IPS DF 6.9 (cell line): ENCODE measurements at regions not wholly inside any gene's neighbourhood (a gene's known extent, or its start where the extent isn't known, plus 50 kb on each side); places are given as distances from the start of the nearest gene placed in this dataset.
A peak's percentile ranks its signal among the peaks of the same experiment; 100 is the strongest.
"Not testable (repeated sequence)": the region's sequence is repeated elsewhere in the genome, so short reads cannot be mapped to it uniquely, and the experiment has no call there.

Source experiments
- DNase-seq: peaks from one replicate; pipeline ENCODE4 v3.0.0-alpha.2; 2013; ENCODE audit warnings: low read depth, low spot score
- H3K27ac ChIP-seq: one replicate; pipeline ENCODE4 v1.5.1; 2013; ENCODE audit warnings: low read length, control low read depth
- H3K27me3 ChIP-seq: 2 replicates; pipeline ENCODE4 v1.6.1; 2013; ENCODE audit warnings: mild to moderate bottlenecking, low read length; ENCODE audit not compliant: control insufficient read depth, insufficient read depth
- H3K36me3 ChIP-seq: 2 replicates; pipeline ENCODE4 v1.6.1; 2013; ENCODE audit warnings: low read length; ENCODE audit not compliant: control insufficient read depth, insufficient read depth
- H3K4me1 ChIP-seq: 2 replicates; pipeline ENCODE4 v1.6.1; 2013; ENCODE audit warnings: low read length; ENCODE audit not compliant: control insufficient read depth, insufficient read depth
- H3K4me3 ChIP-seq: 2 replicates; pipeline ENCODE4 v1.5.1; 2013; ENCODE audit warnings: mild to moderate bottlenecking, low read length
- H3K9me3 ChIP-seq: 2 replicates; pipeline ENCODE4 v1.6.1; 2013; ENCODE audit warnings: low read length, inconsistent platforms; ENCODE audit not compliant: control insufficient read depth, insufficient read depth
- WGBS: extraction: QIAGEN DNeasy Blood & Tissue Kit; methylation state at CpG from one replicate; pipeline ENCODE4 v1.1.7; 2013; ENCODE audit warnings: mixed read lengths, missing lambda C conversion rate; ENCODE audit not compliant: insufficient read length, insufficient coverage; 5-methylcytosine and 5-hydroxymethylcytosine counted together

- Histone ChIP-seq H3K27me3 (no peaks in the 10 kb centered on the region), H3K36me3 (no peaks in the 10 kb centered on the region), H3K4me1 (no peaks in the 10 kb centered on the region), H3K4me3 (no peak overlapping the region), H3K27ac (no peak overlapping the region), H3K9me3 (no peaks in the 10 kb centered on the region)
- no CpG with 5 or more reads among the region's 14 CpGs for WGBS
- DNase-seq = no peak
Observed at GRCh38 chr2:204143216-204144014, 206.9 kb downstream of the ICOS start.

GRCh38 chr2:204144492-204144891 is 207.9 kb downstream of the ICOS start:
- Histone ChIP-seq H3K4me1 (no peaks in the 10 kb centered on the region), H3K36me3 (no peaks in the 10 kb centered on the region), H3K27me3 (no peaks in the 10 kb centered on the region), H3K4me3 (no peak overlapping the region), H3K27ac (no peak overlapping the region), H3K9me3 (no peaks in the 10 kb centered on the region)
- WGBS = no CpG with 5 or more reads among the region's 3 CpGs
- DNase-seq = no peak

DNA sequence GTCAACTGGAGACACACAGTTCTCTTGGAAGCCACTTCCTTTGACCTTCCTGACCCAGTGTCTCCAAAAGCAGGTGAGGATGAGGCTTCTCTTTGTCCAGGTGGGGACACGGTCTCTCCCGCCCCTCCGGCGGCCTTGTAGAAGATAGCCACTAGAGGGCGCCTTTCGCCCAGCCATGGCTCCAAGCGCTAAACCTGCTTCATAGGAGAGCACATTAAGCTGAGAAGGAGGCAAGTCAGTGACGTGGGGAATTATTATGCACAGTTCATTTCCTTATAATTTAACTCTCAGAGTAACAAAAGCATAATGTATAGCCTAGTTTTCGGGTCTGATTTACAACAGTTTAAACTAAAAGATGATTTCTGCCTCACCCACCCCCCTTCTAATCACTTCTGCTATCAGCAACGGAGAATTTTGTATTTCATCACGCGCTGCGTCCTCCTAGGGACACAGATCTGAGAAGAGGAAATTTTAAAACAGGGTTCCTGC is 208.7 kb downstream of the ICOS start:
- no peak overlapping the region for H3K27ac ChIP-seq
- H3K4me1 ChIP-seq = no peaks in the 10 kb centered on the region
- no peaks in the 10 kb centered on the region for H3K9me3 ChIP-seq
- no CpG with 5 or more reads among the region's 13 CpGs for WGBS
- peak; percentile 66 for DNase-seq
- H3K27me3 ChIP-seq = no peaks in the 10 kb centered on the region
- no peak overlapping the region for H3K4me3 ChIP-seq
- H3K36me3 ChIP-seq = no peaks in the 10 kb centered on the region

DNA sequence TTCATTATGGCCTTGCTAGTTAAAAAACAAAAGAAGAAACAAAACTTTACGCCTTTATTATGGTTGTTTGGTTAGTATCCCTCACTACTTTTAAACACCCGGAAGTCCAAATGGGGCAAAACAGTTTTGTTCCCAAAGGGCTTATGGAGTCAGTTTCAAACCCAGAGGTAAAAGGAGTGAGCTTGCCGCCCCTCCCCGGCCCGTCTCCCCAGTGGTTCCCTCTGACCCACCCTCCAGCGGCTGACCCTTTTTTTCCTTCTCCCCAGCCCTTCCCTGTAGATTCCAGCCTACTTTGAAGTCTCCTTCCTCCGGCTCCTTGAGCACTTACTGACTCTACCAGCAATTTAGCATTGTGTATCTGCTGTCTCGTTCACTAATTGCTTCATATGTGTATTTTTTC is 209.2 kb downstream of the ICOS start:
- Histone ChIP-seq H3K4me3 (no peak overlapping the region), H3K9me3 (no peaks in the 10 kb centered on the region), H3K36me3 (no peaks in the 10 kb centered on the region), H3K27me3 (no peaks in the 10 kb centered on the region), H3K4me1 (no peaks in the 10 kb centered on the region), H3K27ac (no peak overlapping the region)
- WGBS = no CpG with 5 or more reads among the region's 8 CpGs
- no peak for DNase-seq

GRCh38 chr2:204147040-204147439 is 210.5 kb downstream of the ICOS start:
- DNase-seq, H3K36me3 ChIP-seq, H3K4me3 ChIP-seq, H3K27ac ChIP-seq, H3K4me1 ChIP-seq, H3K9me3 ChIP-seq, H3K27me3 ChIP-seq: not testable (repeated sequence)
- no CpG with 5 or more reads among the region's 2 CpGs for WGBS

GRCh38 chr2:204150721-204151120 is 214.2 kb downstream of the ICOS start:
- Histone ChIP-seq H3K27me3 (no peaks in the 10 kb centered on the region), H3K4me1 (no peaks in the 10 kb centered on the region), H3K27ac (no peak overlapping the region), H3K9me3 (no peaks in the 10 kb centered on the region), H3K36me3 (no peaks in the 10 kb centered on the region), H3K4me3 (no peak overlapping the region)
- WGBS = no CpG with 5 or more reads among the region's 7 CpGs
- DNase-seq = no peak

GRCh38 chr2:204152616-204153015 is 216.1 kb downstream of the ICOS start:
- H3K27ac ChIP-seq = no peak overlapping the region
- H3K27me3 ChIP-seq = no peaks in the 10 kb centered on the region
- no peak for DNase-seq
- no peak overlapping the region for H3K4me3 ChIP-seq
- H3K9me3 ChIP-seq = no peaks in the 10 kb centered on the region
- no peaks in the 10 kb centered on the region for H3K4me1 ChIP-seq
- WGBS = no CpG with 5 or more reads among the region's 3 CpGs
- H3K36me3 ChIP-seq = no peaks in the 10 kb centered on the region

GRCh38 chr2:204154863-204155262 is 218.3 kb downstream of the ICOS start:
- no peak overlapping the region for H3K4me3 ChIP-seq
- no peaks in the 10 kb centered on the region for H3K9me3 ChIP-seq
- H3K27me3 ChIP-seq = no peaks in the 10 kb centered on the region
- H3K36me3 ChIP-seq = no peaks in the 10 kb centered on the region
- WGBS = no CpG with 5 or more reads among the region's 3 CpGs
- no peak for DNase-seq
- H3K27ac ChIP-seq = no peak overlapping the region
- no peaks in the 10 kb centered on the region for H3K4me1 ChIP-seq

DNA sequence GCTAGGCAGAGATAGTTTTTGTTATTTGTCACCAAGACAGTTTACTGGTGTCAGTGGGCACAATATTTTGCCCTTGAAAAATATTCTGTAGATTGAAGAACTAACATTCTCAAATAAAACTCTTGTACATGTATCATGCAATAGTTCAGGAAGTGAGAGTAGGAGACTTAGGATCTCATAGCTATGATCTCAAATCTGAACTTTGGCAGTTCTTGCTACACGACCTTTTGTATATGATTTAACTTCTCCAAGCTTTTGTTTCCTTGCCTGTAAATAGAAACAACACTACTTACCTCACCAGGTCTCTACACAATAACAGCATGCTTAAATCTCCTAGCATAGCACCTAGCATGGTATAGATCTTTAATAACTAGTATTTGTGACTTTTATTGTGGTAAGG is 219.9 kb downstream of the ICOS start:
- H3K4me1 ChIP-seq = no peaks in the 10 kb centered on the region
- WGBS = no CpG with 5 or more reads among the region's 1 CpG
- DNase-seq = no peak

GRCh38 chr2:204157684-204158083 is 221.1 kb downstream of the ICOS start:
- H3K4me1 ChIP-seq = no peaks in the 10 kb centered on the region
- no peaks in the 10 kb centered on the region for H3K27me3 ChIP-seq
- H3K4me3 ChIP-seq = no peak overlapping the region
- DNase-seq = no peak
- no peaks in the 10 kb centered on the region for H3K9me3 ChIP-seq
- H3K36me3 ChIP-seq = no peaks in the 10 kb centered on the region
- H3K27ac ChIP-seq = no peak overlapping the region

More for the DNA sequence above, 219.9 kb downstream of the ICOS start:
- Histone ChIP-seq H3K27ac (no peak overlapping the region), H3K27me3 (no peaks in the 10 kb centered on the region), H3K4me3 (no peak overlapping the region), H3K36me3 (no peaks in the 10 kb centered on the region), H3K9me3 (no peaks in the 10 kb centered on the region)

GRCh38 chr2:204159526-204159925 is 223.0 kb downstream of the ICOS start:
- no CpG with 5 or more reads among the region's 3 CpGs for WGBS
- no peaks in the 10 kb centered on the region for H3K27me3 ChIP-seq
- no peak overlapping the region for H3K27ac ChIP-seq
- H3K4me1 ChIP-seq = no peaks in the 10 kb centered on the region
- H3K4me3 ChIP-seq = no peak overlapping the region
- H3K36me3 ChIP-seq = no peaks in the 10 kb centered on the region
- H3K9me3 ChIP-seq = no peaks in the 10 kb centered on the region
- DNase-seq = no peak
